HG03103 (cell line): ENCODE measurements at regions not wholly inside any gene's neighbourhood (a gene's known extent, or its start where the extent isn't known, plus 50 kb on each side); places are given as distances from the start of the nearest gene placed in this dataset.

ENCODE experiments used
- ATAC-seq: cut with Tn5 transposase; IDR thresholded peaks from one replicate; pipeline ENCODE4 v1.9.1; 2021; ENCODE audit warnings: low read depth; ENCODE audit not compliant: unreplicated experiment

- no peak for ATAC-seq
Measured at GRCh38 chr4:158010361-158010760, 162.5 kb downstream of the GASK1B start.

GRCh38 chr4:158008551-158009218 lies 164.1 kb downstream of the GASK1B start:
- ATAC-seq, result no peak

GRCh38 chr4:158007566-158007965 lies 165.3 kb downstream of the GASK1B start:
- ATAC-seq, result no peak

GRCh38 chr4:158006990-158007389 lies 165.8 kb downstream of the GASK1B start:
- no peak for ATAC-seq

DNA sequence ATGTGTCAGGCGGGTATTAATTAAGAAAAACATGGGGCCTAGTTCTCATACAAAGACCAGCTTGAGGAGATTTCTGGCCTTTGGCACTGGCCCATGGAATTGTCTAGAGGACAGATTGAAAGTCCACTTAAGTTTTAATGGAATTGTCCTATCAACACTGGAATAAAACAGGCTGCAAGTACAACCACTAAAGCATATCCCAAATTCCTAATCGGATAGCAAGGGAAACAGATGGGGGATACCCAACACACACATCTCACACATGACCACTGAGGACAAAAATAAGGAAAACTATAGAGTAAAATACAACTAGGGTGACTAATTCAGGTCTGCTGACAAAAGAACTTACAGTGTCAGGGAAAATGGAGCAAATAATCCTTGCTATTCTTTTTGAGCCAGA lies 167.8 kb downstream of the GASK1B start:
- ATAC-seq, result no peak

GRCh38 chr4:158004101-158004500 lies 168.7 kb downstream of the GASK1B start:
- no peak for ATAC-seq

DNA sequence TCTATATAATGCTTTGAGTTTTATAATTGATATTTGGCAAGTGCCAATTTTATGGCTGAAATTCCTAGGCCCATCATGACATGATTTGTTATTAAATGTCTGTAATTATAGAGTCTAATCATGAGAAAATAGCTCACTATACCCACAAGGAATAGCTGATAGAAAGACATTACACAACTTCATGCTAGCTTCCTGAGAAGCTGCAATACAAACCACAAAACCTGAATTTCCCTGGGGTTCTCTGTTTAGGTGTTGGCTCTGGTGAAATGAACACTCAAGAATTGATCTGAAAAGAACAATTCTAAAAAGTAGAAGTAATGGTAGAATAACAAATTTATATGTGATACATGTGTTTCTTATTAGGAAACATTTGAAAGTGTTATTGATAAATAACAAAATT lies 169.6 kb downstream of the GASK1B start:
- no peak for ATAC-seq

GRCh38 chr4:158002173-158002572 lies 170.7 kb downstream of the GASK1B start:
- ATAC-seq, result no peak

GRCh38 chr4:158001756-158002155 lies 171.1 kb downstream of the GASK1B start:
- no peak for ATAC-seq

DNA sequence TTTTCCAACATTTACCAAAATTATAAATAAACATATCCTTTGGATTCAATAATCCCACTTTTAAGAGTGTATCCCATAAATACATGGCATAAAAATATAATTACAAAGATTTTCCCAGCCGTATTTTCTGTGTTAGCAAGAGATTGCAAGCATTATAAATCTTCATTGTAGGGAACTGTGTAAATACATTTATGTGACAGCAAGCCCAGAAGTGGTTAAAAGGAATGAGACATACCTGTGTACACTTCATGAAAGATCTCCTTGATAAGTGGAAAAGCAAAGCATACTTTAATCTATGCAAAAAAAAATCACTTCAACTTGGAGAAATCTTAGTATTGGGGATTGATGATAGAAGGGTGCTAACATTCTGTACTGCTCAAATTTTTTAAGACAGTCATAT lies 173.1 kb downstream of the GASK1B start:
- no peak for ATAC-seq

DNA sequence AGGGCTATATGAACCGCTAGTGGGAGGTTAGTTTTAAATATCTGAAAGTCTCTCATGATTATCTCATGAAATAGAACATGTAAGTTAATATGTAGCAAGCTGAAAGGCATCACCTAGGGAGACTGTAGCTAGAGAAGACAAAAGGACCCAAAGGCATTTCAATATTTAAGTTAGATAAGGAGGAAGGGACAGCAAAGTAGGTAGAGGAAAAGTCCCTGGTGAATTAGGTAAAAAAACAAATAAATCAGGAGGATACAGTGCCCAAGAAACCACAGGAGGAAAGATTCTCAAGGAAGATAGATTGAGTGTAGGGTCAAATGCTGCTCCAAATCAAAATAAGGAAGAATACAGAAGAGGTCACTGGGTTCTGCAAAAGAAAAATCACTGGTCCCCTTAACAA lies 175.5 kb downstream of the GASK1B start:
- no peak for ATAC-seq

GRCh38 chr4:157996061-157997028 lies 176.5 kb downstream of the GASK1B start:
- ATAC-seq, result no peak

DNA sequence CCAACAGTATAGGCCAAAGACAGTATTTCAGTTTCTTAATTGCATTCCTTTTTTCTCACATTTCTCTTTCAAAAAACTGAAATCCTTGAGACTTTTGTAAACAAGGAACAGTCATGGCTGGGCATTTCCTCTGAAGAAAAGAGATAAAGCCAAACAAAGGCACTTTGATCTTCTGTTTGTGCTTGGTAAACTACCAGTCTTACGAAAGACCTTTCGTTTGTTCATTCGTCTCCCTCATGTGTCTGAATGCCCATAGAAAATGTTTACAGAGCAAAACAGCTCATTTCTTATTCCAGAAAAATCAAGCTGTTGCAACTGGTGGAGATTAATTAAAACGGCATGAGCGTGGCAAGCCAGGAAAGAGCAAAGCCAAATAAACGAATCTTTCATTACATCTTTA lies 178.0 kb downstream of the GASK1B start:
- no peak for ATAC-seq

GRCh38 chr4:157992948-157993839 lies 179.6 kb downstream of the GASK1B start:
- no peak for ATAC-seq

GRCh38 chr4:157992038-157992705 lies 180.7 kb downstream of the GASK1B start:
- ATAC-seq, result peak; percentile 59

- ATAC-seq, result no peak
Measured at GRCh38 chr4:157988641-157989040, 184.2 kb downstream of the GASK1B start.

GRCh38 chr4:157984285-157984911 lies 188.4 kb downstream of the GASK1B start:
- no peak for ATAC-seq

DNA sequence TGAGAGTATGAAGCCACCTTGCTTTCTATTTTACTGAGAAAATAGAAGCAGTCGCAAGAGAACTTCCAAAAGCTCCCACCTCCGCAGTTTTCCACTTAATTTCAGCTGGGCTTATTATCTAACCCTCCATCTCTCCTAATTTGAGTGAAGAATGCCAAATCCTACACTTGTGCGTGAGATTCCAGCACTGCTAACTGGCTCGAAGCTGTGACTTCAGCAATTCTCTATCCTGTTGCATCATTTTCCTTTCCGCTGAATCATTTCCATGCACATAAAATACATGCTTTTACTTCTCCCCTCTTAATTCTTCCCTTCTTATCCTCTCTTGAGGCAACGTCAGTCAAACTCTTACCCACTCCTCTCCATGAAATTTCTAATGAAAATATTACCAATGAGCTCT lies 189.5 kb downstream of the GASK1B start:
- ATAC-seq, result no peak

DNA sequence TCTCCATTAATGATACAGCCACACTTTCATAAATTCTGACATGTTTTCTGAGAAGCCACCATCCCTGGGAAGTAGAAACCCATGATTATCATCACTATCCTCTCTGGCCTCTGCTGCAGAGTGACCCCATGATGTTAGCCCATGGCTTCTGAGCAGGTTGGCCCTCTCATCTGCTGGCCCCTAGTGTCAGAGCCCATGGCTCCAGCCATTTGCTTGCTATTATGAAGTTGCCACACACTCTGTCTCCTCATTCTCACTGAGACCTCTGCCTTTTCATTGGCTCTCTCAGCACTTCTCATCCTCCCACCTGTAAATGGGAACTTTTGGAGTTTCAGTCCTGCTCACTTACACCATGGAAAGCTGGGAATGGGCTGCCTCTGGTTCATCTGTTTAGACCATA lies 192.7 kb downstream of the GASK1B start:
- ATAC-seq, result no peak
